Stimulated activated CD4-positive, alpha-beta T cell treated with anti-CD3 and anti-CD28 coated beads, Interleukin-15, amount 100 ng/mL, for 24 hours (primary cell): ENCODE measurements at regions not wholly inside any gene's neighbourhood (a gene's known extent, or its start where the extent isn't known, plus 50 kb on each side); places are given as distances from the start of the nearest gene placed in this dataset.

Source experiments
- DNase-seq: peaks from one replicate; pipeline ENCODE4 v3.0.0-alpha.2; 2020

DNA sequence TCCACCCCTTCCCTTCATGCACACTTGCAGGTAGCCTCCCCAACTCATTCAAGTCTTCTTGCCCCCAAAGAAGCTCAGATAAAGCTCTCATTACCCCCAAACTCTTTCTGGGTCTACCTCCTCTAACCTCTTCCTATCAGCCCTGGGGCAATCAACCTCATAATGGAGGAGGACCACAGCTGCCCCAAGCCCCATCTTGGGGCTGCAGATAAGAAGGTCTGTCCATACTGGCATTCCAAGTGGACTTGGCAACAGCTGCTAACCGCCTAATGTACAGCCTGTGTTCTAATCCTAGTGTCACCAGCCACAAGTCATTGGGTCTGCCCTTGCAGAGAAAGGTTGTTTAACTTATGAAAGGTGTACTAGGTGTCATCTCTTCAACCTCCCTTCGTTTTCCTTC, 107.4 kb upstream of the ADGRF1 start:
- no peak for DNase-seq

DNA sequence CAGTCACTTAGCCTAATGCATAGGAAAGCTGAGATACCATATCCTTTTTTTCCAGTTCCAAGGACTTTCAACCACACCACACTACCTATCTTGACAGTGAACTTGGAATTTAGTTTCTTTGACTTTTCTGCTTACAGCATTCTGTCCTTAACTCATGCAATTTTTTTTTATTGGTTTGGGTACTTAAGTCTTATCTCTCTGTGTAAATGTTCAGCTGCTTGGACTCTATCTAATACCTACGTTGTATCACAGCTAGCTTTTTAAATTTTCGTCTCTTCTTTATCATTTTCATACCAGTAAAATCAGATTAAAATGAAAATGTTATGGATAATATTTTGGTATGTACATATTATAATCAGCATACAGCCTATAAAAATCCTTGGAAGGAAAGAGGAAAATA, 106.9 kb upstream of the ADGRF1 start:
- DNase-seq, result no peak

DNA sequence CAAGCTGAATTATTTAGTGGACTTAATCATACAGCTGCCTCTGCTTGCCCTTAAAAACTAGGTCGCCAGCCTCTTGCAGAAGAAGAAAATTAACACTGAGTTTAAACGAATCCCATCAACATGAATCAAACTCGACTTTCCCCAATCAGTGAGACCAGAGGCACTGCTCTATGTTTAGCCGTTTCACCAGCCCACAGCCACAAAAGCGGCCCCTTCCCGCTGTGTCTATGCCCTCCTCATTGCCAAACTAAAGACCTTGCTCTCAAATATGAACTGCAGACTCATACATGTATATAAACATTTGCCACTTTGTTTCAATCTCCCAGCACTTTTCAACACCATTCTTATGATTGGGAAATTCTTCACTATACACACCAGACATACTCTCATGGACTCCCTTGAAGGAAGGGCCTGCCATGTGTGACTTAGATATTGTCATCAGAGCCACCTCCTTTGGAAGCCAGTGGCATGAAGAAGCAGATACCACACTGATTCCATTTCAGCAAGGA, 105.8 kb upstream of the ADGRF1 start:
- DNase-seq, result no peak

DNA sequence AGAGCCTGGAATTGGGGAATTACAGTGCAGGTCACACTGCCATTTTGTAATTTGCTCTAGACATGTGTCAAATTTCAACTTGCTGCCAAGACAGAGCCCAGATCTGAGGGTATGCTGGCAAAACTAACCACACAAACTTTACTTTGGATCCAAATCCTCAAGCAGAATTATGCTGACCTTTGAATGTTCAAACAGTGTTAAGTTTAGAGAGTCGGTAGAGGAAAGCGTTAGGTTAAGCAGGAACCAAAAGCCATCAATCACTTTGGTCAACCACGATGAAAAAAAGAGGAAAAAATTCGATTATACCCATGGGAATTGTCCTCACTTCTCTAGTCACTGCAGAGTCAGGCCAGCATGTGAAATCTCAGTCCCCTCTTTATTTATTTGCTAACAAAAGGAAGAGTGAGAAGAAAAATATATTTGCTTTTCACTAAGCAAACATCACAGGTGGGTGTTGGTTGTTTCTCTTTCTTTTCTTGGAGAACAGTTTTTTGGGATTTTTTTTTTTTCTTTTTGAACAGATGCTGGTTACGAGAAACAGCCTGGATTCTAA, 105.1 kb upstream of the ADGRF1 start:
- DNase-seq, result no peak

DNA sequence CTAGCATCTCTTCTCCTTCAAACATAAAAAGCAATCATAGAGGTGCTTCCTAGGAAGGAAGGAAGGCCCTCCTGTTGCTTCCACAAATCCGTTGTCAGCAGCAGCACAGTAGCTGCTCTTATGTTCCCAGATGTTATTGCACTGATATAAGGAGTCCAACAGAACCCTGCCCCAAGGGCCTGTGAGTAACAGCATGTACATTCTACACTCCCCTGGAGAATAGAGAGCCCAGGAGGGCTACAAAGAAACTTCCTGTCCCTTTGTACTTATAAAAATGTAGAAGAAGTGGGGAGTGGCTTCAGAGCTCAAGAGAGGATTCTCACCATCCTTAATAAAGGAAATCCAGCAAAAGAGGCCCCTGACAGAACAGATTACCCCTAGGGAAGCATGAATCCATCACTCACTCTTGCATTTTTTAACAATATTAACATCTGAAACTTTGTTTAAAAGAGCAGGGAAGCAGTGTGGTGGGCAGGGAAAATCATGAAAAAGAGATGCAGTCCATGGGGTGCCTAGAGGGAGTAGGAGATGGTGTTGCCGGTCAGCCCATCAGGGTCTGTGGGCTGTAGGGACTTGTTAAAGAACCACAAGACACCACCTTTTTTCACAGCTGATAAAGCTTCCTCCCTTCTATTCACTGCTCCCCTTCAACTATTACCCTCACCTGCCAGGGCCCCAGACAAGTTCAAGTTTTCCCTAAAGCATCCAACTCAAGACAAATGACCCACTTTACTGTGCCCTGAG, 104.5 kb upstream of the ADGRF1 start:
- DNase-seq, result no peak

DNA sequence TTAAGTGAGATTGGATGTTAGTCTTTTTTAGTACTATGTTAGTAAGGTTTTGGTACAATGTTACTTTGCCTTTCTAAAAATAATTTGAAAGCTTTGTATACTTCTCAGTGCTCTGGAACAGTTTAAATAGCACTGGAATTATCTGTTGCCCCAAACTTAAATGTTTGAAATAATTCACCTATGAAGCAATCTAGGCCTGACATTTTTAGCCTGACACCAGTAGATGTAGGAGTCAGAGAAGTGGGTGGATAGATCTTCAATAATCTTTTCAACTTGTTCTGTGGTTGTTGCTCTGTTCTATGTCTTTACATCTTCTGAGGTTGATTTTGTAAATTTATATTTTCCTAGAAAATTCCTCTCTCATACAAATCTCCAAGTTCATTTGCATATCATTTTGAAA, 103.1 kb upstream of the ADGRF1 start:
- DNase-seq, result no peak

DNA sequence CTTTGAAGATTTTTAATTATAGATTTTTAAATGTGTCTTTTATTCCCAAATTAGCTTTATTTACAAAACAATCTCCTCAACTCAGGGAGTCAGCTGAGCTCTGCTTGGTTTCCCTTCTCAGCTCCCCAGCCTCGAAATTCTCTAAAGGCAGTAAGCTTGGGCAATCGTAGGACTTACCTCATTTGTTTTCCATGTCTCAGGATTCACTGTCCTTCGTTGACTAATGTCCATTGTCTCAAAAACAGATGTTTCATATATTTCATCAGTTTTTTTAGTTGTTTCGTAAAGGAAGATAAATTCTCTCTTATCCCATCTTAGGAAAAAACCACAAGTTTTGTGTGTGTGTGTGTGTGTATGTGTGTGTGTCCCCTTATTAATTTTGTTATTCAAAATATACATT, 102.2 kb upstream of the ADGRF1 start:
- DNase-seq, result no peak

DNA sequence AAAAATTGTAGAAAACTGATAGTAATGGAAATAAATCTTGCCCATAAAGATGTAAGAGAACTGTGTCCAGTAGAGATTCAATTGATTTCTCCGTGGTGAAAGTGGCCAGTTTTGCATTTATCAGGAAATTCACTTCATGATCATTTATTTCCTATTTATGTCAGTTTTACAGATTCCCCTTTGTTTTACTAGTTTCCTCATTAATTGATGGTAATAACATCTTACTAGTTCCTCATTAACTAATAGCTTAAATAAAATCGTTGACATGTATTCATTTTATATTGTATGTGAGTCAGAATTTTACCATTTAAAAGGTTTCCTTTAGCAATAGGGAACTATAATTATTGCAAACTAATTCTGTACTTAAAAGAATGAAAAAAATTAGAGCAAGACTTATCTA, 99.8 kb upstream of the ADGRF1 start:
- DNase-seq, result no peak

DNA sequence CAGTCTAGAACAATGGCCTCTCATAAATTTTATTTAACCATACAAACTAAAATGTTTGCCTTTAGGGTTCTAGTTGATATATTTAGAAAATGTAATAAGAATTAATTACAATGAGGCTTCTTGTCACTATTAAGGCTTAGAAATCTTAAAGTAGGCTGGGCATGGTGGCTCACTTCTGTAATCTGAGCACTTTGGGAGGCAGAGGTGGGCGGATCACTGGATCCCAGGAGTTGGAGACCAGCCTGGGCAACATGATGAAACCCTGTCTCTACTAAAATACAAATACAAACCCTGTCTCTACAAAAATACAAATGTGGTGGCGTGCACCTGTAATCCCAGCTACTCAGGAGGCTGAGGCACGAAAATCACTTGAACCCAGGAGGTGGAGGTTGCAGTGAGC, 99.0 kb upstream of the ADGRF1 start:
- DNase-seq, result no peak

DNA sequence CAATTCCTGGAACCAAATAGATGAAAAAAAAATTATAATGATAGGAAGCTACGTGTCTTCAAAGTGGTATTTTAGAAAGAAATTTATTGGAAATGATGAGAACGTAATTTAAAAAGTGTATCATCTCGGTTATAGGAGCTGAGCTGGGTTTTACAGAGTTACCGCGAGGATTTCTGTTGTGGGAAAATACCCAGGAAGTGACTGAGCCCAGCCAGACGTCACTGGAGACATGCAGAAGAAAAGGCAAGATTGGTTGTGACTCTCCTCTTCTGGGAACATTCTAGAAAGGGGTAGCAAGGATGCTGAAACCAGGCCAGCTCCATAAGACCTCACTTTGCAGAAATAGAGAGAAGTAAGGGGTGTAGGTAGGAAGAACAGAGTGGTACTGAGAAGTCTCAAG, 95.9 kb upstream of the ADGRF1 start:
- no peak for DNase-seq

DNA sequence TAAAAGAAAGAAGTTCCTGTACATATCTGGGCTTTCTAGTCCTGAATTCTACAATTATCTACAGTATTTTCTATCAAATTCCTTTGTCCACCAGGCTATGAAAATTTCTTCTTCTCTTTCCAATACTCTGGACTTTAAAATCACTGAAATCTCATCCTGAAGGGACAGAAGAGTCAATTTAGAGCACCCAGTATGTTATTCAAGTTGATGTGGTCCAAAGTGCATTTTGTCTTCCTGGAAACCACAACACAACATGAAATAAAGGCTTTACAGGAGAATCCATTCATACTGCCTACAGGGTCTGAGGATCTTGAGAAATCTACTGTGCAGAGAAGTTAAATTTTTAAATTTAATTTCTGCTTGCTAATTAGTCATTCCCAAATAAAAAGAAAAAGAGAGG, 94.9 kb upstream of the ADGRF1 start:
- no peak for DNase-seq

DNA sequence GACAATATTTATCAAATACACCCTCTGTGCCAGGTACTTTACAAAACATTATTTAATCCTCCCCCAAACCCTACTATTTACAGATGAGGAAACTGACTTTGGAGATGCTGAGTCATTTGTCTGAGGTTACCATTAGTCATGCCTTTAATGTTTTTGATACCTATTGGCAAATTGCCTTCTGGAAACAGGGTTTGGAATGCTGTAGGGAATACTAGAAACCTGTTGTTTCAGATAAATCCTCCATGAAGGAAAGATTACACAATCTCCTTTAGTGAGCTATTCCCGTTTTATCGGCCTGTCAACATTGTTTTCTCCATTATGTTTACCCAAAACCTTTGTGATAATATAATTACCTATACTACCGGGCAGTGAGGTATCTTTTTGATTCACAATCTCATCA, 93.6 kb upstream of the ADGRF1 start:
- no peak for DNase-seq

DNA sequence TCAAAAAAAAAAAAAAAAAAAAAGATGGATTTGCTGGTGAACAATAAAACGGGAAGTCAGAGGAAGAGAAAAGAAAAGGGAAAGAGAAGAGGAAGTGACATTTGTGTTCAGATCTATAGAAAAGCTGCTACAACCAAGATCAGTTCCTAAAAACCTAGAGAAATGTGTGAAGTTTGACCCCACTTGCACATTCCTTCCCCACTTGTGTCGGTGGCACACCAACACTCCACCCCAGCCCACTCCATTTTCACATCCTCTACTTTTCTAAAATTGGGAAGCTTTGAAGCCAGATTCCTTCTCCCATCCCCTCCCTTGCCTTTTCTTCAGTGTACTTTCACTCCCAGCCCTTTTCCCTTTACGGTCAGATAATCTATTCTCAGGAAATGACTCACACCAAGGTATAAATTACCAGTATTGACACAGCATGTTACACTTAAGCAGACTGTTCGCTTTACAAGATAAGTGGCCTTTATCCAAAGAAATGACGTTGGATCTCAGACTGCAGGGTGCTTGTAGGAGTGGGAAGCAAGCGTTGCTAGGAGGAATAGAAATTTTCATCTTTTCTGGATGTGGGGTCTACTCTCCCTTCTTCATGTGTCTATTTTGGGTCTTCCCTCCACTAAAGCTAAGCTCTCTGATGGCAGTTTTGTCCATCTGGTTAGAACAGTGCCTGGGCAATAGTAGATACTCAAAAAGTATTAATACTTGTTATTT, 92.5 kb upstream of the ADGRF1 start:
- DNase-seq, result no peak

DNA sequence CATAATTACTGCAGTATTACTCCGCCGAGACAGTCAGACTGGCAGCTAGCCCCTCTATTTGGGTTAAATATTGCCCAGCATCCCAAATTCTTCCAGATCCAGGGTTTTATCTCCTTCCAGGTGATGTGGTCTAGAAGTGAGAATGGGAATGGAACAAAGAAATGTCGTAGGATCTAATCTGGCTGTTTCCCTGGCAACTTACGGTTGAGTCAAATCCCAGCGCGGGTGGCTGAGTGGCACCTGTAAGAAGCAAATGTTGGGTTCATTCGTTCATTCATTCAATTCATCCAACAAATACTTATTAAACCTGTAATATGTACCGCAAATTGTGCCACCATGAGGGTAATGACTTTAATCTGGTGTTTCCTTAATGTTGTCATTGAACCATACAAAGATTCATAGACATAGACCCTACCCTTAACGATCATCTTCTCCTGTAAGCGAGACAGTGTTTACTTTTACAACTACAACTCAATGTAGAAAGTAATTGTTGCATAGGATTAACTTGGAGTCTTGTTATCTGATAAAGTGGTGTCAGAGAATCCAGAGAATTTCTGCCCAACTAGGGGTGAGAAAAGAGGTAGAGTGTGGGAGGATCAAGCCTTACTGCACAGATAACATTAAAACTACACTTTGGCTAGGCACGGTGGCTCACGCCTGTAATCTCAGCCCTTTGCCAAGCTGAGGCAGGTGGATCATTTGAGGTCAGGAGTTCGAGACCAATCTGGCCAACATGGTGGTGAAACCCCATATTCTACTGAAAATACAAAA, 91.3 kb upstream of the ADGRF1 start:
- DNase-seq, result no peak

DNA sequence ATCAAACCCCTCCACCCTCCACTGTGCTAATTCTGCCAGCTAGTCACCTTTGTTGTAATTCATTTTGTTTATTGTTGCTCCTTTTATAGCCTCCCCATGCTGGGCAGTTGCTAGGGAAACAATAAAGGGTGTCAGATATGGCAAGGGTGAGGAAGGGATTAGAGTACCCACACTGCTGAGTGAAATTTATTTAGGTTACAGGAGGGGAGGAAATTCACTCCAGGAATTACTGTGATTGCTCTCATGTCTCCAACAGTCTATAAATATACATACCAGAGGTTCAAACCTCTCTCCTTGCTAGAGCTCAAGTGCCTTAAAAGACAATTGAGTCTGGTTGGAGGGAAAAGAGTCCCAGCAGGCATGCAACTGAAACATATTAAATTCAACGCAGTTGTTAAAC, 90.6 kb upstream of the ADGRF1 start:
- DNase-seq, result no peak

DNA sequence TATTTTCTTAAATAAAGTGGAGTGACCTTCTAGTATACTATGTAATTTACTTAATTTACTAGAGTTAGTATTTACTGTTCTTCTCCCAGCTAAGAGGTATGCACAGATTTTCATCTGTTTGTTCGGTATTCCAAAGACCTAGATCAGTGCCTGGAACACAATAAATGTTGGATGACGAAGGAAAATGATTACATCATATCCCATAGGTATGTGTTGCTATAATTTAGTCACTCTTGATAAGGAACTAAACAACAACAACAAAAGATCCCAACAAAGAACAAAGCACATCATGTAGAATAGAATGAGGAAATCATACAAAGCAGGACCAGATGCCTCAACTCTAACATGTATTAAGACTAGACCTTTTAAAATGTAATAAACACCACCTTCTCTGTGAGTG, 89.6 kb upstream of the ADGRF1 start:
- DNase-seq, result no peak

DNA sequence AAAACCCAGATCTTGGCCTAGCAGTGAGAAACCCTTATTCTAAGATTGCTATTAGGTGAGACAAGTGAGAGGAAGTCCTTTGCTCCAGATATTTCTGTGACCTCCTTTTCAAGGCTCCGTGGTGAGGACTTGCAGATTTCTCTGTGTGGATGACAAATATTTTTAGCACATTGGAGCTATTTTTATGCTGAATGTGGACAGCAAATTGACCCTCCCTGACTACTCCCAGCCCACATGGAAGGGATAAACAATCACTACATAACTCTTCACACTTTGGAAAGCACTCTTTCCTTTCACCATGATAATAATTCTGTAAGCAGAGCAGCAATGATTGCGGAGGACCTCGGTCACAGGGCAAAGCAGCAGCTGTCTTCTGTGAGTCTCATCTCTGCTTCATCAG, 88.0 kb upstream of the ADGRF1 start:
- DNase-seq, result no peak

DNA sequence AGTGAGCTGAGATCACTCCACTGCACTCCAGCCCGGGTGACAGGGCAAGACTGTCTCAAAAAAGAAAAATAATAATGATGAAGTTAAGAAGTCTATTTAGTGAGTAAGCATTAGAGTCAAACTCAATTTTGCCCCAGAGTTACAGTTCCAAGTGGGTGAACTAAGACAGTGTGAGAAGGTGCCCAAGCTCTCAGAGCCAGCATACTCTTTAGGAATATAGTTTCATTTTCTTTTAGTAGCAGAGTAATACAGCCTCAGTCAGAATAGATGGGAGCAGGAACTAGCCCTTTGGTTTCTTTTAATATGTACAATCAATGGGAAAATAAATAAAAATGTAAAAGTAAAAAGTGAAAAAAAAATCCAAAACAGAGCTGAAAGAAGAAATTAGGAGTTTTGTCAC, 87.0 kb upstream of the ADGRF1 start:
- no peak for DNase-seq

DNA sequence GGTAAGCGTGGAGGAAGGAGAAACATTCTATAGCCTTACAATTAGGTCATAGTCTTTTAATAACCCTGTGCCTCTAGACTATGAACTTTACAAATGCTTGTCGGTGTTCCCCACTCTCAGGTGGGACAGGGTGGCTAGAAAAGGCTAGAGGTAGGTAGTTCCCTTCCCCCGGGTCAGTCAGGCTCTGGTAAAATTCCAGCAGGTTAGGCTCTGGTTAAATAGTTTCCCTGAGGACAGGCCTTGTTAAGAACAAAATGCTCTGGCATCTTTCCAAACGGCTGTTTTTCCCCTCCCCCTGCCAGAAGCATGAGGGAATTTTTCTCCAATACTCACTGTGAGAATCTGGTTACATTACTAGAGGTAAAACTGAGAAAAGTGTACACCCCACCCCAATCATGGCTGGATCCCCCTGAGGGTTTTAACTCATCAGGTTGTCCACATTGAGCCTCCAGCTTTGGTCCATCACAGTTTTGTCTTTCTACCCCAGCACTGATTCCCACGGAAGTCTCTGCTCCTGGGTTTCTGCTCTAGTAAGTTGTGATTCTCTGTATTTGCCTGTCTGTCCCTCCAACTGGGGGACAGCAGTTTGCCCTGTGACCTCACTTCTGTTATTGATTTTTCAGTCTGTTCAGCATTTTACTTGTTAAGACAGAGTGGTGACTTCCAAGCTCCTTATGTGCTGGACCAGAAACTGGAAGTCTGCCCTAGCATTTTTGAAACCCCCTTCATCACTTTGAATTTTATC, 84.7 kb upstream of the ADGRF1 start:
- no peak for DNase-seq

DNA sequence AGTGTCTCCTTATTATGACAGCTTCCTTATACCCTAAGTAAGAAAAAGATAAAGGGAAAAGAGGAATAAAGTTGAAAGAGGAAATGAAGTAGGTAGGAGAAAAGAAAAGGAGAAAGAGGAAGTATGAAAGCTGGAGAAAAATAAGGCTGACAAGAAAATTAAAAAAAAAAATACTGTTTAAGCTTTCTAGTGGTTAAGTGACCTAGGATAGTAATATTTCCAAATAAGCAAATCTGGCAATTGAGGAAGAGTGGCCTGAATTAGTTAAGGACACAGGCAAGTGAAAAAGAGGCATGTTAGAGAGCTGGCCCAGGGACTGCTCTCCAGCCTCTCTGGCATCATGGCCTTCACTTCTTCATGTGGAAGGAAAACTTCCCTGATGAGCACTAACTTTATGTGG, 76.5 kb upstream of the ADGRF1 start:
- DNase-seq, result no peak

DNA sequence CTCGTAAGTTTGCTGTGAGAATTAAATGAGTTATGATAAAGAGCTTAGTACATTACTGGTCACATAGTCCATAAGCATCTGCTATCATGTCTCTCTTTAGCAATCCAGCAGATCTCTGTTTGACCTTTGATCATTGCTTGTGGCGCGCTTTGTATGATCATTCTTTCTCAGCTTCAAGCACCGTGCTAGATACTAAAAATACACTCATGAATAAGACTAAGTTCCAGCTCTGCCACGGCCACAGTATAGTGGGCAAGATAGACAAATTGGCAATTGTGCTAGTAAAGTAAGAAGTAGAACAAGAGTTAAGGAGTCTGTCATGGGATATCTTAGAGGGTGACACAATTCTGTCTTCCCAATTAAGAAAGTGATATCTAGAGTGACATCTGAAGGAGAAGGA, 75.2 kb upstream of the ADGRF1 start:
- no peak for DNase-seq

DNA sequence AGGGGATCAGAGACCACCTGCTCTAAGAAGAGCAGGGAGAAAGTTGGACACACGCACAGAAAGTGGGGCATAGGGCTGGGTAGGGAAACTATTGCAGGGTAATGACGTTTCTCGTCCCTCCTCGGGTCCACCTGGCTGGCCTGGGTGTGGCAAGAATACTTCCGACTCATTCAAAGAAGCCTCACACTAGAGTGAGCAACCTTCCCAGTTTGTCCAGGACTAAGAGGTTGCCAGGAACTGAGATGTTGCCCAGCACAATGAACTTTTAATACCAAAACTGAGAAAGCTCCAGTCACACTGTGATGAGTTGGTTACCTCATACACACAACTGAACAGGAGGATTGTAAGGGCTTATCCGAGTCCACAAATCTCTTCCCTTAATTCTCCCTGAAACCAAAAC, 74.5 kb upstream of the ADGRF1 start:
- no peak for DNase-seq

DNA sequence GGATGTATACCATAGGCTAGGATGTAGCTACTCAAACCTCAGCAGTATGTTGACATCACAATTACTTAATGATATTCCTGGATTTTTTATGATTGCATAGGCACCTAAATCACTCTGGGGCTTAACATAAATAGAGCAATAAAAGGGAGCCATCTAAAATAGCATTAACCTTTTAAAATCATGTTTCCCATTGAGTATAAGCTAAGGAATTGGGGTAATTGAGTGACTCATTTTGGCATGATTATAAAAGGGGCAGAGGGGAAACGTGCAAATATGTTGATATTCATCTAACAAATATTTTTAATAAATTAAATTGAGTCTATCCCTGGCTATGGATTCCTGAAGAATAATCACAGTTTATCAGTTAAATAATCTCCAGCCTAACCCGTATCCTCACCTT, 74.0 kb upstream of the ADGRF1 start:
- no peak for DNase-seq
